Stimulated activated CD4-positive, alpha-beta T cell treated with anti-CD3 and anti-CD28 coated beads, TNF-alpha, amount 100 ng/mL, for 4 hours (primary cell): ENCODE measurements at regions not wholly inside any gene's neighbourhood (a gene's known extent, or its start where the extent isn't known, plus 50 kb on each side); places are given as distances from the start of the nearest gene placed in this dataset.

Experiments
- DNase-seq, 3 experiments: peaks; one replicate each; pipeline ENCODE4 v3.0.0-alpha.2; 2020; ENCODE audit warnings: low read depth in 3 of 3

GRCh38 chr15:39269821-39270220 is 311.1 kb upstream of the THBS1 start:
- no peak for DNase-seq

GRCh38 chr15:39270221-39270855 is 310.5 kb upstream of the THBS1 start:
- DNase-seq, result no peak

GRCh38 chr15:39270934-39271333 is 309.9 kb upstream of the THBS1 start:
- DNase-seq, result no peak

- no peak for DNase-seq
Measured at GRCh38 chr15:39272901-39273300, 308.0 kb upstream of the THBS1 start.

- DNase-seq, result no peak
Measured at GRCh38 chr15:39273717-39274411, 307.0 kb upstream of the THBS1 start.

DNA sequence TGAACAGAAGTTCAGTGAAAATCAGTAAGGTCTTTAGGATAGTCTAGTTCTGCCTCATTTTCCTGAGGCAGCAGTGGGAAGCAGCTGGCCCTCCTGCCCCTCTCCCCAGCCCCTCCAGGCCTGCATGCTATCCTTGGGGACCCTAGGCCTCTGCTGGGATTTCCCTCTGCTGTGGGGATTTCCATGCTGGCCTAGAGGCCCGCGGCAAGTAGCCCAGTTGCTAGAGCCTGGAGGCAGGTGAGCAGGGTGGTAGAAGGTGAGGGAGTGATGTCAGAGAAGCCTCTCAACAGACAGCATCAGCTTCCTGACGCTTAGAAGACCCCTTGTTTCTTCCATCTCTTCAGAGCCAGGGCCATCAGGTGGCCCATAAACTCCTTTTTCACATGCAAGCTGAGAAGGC is 305.8 kb upstream of the THBS1 start:
- no peak for DNase-seq

DNA sequence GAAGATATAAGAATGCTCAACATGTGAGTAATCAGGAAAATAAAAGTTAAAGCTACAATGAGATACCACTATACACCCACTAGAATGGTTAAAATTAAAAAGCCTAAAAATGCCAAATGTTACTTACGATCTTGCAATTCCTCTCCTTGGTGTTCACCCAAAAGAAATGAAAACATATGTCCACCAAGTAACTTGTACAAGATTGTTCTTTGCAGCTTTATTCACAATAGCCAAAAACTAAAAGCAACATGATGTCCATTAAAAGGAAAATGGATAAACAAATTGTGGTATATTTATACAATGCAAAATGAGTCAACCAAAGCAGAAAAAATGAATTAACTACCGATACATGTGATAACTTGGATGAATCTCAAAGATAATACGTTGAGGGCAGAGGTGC is 301.6 kb upstream of the THBS1 start:
- no peak for DNase-seq

DNA sequence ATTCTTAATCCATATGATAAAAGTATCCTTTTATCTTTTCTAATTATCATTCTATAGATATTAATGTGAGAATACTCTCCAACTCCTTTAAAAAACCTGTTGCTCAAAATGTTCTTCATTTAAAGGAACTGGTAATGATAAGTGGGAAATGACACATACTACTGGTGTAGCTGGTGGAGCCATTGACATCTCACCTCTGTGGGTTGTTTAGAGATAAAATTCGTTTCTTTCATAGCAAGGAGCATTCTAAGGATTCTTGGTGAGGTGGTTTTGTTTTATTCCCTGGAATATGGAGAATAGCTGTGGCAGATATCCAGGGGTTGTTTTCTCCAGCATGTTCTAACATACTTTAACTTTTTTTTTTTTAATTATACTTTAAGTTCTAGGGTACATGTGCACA is 299.8 kb upstream of the THBS1 start:
- DNase-seq, result no peak

- DNase-seq, result no peak
Measured at GRCh38 chr15:39282663-39283208, 298.1 kb upstream of the THBS1 start.

GRCh38 chr15:39283531-39283930 is 297.3 kb upstream of the THBS1 start:
- DNase-seq, result no peak

- no peak for DNase-seq
Measured at GRCh38 chr15:39285071-39285470, 295.8 kb upstream of the THBS1 start.

DNA sequence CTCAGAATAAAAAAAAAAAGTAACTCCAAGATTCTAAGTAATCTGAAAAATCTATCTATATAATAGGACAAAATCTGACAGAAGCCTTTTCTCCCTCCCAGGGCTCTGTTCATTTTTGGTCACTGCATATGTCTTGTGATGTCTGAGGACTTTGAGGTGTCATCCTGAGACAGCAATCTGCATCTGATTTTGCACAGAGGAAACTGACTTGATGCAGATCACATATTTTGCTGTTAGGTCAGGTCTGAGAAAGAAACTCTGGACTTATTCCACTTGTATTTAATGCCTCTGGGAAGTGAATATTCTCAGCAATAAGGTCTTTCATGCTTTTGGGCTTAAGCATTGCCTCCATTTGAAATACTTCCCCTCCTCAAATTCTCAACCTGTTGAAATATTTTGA is 295.2 kb upstream of the THBS1 start:
- no peak for DNase-seq

DNA sequence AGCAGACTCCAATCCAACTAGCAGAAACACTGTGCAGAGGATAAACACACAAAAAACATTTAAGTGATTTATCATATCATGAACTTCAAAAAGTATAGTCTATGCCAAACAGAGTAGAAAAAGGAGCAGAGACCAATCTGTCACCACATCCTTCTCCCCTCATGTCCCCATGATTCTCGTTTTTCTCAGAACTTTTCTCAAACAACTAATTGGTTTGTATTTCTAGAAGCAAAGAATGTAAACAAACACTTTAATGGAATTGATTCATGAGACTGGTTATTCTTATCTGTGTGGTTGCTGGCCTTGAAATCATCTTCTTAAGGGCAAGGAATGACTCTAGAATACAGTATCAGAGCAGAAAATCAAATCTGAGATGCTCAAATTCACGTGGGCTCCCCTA is 294.2 kb upstream of the THBS1 start:
- no peak for DNase-seq

GRCh38 chr15:39287322-39288195 is 293.3 kb upstream of the THBS1 start:
- DNase-seq, result no peak

DNA sequence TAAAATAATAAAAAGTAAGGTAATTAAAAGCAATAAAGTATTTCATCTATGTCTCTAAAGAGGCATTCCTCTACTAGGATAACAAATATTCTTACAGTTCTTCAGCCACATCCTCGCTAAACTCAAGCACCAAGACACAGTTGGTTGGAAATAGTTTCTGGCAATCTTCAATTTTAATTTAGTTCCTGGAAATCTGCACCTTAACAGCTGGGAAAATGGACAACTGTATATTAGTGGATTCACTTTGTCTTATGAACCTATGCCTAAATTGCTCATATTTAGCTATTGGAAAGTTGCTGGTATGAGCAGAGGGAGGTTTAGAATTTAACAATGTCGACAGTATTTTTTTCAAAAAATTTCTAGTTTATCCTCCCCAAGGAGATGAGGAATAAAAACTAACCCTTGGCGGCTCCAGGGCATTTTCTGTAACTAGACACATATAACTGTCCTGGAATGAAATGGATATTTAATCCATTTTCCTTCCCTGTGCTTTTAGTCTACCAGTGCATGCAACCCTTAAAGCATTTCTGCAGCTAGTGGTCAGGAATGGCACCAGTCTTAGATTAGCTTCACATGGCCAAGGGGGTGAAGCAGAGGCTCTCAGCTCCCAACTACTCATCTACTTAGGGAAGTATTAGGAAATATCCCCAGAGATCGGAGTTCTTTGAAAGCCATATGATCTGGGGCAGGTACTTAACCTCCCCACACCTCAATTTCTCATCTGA is 290.0 kb upstream of the THBS1 start:
- no peak for DNase-seq

- DNase-seq, result no peak
Measured at GRCh38 chr15:39291690-39292089, 289.2 kb upstream of the THBS1 start.

DNA sequence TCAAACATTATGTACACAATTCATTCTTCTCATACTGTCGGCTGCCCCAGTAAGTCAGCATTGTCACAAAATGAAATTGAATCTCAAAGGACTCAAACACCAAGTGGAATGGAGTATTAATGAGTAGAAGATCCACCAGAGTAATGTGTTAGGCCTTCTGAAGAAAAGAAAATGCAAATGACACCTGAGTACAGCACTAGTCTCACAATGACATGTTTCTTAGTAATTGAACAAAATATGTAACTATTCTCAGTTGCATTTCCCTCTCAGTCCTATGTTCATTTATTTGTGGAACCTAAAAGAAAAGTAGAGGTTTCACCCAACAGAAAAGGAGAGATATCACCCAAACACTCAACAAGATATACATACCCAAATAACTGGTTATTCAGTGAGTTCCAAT is 283.9 kb upstream of the THBS1 start:
- no peak for DNase-seq

DNA sequence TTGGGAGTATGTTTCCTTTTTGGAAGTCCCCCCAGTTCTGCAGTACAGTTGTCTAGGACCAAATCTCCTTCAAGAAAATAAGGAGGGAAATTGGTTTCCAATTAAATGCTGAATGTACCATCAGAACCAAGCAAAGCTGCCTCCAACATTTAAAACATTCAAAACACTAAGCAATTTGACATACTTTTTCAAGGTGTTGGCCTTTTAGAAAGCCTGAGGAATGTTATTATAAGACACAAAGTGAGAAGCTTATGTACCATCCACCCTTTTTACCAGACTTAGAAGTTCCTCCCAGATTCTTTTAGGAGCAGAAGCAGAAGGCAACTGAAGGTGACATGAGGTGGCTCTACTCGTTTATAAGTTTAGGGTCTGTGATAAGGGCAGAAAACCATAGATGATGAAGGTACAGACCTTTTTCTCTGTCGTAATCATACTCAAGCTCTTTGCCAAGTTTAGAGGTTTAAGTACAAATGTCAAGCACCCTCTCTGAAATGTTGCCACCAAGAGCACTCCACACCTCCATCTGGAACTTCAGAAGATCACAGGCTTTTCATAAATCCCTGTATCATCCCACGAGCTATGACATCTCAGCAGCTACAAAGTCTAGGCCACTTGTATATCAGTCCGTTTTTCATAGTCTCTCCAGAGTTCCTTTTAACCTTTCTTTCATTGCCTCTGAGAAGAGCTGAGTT is 282.5 kb upstream of the THBS1 start:
- no peak for DNase-seq

GRCh38 chr15:39299486-39300267 is 281.2 kb upstream of the THBS1 start:
- DNase-seq, result no peak

DNA sequence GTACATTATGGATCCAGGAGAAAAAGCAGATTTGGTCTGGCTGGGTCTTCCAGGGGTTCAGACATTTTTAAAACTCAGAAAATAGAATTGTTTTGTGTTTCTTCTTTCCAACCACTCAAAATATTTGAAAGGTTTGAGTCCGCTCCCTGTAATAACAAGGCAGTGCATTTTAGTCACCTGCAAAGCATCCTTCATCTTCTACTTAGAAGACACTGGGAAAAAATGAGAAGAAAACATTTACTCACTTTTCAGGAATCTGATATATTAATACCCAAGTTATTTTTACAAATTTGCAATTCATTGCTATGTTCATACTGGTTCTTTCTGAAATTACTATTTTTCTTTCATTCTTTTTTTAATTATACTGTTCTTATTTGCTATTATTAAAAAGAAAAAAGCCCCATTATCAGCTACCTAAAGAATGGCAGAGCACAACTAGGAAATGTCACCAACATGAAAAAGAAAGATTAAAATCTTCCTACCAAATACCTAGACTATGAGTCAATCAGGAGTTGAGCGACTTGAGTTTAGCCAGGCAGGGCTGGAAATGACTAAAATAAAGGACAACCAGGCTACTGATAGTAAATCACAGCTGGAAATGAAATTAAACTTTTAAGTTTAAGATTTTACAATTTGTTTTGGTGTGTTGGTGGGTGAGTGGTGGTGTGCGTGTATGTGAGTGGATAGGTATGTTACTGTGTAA is 280.3 kb upstream of the THBS1 start:
- DNase-seq, result no peak
